GM21528 (cell line): ENCODE measurements at regions not wholly inside any gene's neighbourhood (a gene's known extent, or its start where the extent isn't known, plus 50 kb on each side); places are given as distances from the start of the nearest gene placed in this dataset.
"Not testable (repeated sequence)": the region's sequence is repeated elsewhere in the genome, so short reads cannot be mapped to it uniquely, and the experiment has no call there.

Experiments used
- ATAC-seq: cut with Tn5 transposase; IDR thresholded peaks from one replicate; pipeline ENCODE4 v1.9.1; 2021; ENCODE audit warnings: mild to moderate bottlenecking, moderate library complexity; ENCODE audit not compliant: unreplicated experiment, low FRiP score

DNA sequence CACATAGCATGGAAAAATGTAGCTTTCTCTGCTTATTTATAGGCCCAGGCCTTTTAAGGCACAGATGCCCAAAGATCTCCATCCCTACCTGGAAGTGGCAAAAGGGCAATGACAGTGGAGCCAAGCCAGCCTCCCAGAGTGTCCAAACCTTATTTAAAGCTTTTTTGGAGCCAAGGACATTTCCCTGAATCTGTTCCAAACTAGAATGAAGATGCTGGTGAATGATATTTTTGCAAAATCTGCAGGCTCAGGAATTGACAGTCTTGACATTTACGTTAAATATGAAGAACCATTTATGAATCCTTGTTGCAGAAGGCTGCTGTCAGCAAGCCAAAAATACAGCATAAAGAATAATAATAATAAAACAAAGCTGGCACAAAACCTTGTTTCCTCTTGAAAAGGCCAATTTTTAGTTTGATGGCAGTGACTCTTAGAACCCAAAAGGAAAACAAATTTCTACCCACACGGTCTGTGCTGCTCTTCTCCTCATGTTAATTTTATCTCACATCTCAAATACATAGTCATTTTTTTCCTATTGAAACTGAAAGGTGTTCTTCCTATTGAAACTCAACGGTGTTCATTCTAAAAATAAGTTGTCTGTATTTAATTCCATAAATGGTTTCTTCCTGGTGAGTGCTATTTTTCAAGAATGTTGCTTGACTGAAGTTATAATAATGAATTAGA lies 206.3 kb upstream of the TBL1X start:
- no peak for ATAC-seq

DNA sequence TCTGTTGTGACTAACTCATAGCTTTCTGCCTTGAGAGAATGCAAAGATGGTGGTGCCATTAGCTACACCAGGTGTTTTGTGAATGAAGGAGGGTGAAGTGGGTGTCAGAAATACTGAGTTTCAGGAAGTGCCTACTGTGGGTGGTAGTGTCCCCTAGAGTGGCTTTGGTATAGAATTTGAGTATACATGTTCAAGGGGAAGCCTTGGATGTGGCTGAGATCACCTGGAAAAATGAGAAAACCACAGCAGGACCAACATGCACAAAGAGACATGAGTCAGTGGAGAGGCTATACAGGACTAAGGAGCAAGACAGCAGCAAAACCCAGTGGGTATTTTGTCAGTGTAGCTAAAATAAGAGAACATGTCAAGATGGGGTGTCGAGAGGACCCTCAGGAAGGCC lies 204.3 kb upstream of the TBL1X start:
- no peak for ATAC-seq

DNA sequence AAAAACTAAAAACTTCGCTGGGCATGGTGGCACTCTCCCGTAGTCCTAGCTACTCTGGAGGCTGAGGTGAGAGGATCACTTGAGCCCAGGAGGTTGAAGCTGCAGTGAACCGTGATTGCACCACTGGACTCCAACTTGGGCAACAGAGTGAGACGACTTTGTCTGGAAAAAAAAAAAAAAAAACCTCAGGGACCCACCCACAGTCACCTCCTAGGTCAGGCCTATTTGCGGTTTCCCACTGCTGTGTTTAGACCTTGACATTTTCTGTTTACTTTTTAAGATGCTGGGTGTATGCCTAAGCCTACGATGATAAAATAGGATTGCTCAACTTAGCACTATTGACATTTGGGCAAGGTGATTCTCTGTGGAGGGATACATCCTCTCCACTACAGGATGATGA lies 197.4 kb upstream of the TBL1X start:
- ATAC-seq, result no peak

DNA sequence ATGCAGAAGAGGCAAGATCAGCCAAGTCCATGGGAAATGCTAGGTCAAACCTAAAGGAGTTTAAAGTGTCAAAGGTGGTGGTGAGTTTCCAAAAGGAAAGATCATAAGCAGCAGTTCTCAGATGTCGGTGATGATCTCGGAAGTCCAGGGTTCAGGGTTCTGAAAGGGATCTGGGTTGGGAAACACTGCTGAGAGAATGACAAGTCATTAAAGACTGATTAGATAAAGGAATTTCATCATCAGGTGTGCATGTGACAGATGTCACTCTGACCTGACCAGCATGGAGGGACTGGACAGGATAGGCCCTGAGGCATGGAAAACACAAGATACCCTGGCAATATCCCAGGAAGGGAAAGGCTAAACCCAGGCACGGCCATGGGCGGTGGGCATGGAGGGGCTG lies 195.7 kb upstream of the TBL1X start:
- ATAC-seq, result no peak

DNA sequence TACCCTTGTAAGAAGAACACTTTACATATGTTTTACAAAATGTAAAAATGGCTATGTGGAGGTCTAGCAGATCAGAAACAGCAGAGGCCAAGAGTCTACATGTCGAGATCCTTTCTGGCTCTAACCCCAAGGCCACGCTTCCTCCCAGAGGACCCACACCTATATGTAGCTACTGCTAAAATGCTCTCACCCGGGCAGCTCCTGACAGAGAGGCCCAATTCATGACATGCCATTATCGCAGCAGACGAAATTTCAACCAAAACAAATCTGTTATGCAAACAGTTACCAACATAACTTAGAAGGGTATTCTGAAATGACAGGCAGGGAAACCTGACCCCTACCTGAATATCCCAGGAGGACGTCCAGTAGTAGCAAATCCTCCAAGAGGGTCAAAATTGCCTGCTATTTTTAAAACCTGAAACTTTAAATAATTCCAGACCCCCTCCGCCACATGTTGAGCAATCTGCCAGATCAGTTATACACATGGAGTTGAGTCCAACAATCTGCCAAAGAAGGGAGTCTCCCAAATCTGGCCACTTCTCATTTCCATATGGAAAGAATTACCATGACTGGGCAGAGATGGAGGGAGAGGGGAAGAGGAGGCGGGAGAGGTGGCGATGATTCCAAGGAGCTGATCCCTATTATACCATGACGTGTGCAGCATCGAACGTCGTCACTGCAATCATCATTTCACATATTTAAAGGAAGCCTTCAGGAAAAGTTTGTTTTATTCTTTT lies 192.9 kb upstream of the TBL1X start:
- ATAC-seq, result no peak

DNA sequence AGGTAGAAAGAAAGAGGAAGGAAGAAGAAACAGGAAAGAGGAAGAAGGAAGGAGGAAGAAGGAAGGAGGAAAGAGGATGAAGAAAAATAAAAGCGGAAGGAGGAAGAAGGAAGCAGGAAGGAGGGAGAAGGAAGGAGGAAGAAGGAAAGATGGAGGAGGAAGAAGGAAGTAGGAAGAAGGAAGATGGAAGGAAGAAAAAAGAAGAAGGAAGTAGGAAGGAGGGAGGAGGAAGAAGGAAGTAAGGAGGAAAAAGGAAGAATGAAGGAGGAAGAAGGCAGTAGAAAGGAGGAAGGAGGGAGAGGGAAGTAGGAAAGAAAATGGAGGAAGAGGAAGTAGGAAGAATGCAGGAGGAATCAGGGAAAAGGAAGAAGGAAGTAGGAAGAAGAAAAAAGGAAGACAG lies 191.1 kb upstream of the TBL1X start:
- no peak for ATAC-seq

DNA sequence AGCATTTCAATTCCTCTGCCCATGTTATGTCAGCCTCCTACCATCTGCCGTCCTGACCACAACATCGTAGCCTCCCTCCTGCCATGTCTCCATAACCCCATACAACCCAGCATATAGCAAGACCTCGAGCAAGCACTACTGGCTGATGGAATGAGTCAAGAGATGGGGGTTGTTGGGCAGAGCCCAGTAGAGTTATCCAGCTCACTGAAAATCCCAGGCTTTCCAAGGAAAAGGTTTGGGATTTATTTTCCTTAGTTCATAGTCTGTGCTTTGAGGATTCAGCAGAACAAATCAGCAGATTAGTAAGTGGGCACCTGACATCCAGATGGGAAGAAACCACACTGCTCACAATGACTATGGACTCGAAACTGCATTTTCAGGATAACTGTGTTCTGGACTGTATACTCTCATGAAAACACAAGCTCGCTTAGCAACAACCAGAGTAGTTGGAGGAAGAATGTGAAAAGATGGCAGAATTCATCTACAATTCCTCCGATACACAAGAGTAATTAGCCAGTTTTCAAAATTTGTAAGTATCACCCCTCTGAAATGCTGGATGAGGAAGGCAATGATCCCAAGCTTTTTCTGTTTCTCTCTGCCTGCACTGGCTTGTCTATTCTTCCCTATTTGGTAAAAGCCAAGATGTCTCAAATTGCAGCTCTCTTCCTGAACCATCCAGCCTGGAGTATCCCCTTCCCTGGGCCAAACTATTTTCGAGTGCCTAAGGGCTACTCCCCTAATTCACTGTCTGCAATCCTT lies 186.2 kb upstream of the TBL1X start:
- no peak for ATAC-seq

DNA sequence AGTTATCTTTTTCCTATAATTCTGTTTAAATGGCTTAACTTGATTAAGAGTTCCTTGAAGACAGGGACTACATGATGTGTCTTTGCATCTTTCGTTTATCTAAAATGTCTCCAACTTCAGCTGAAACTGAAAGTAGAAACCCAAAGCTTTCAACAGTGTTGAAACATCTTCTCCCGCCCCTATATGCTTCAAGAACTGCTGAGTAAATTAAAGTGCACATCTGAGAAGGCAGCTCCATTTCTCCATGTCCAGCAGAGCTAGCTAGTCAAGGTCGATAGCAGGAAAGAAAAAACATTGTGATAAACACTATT lies 185.7 kb upstream of the TBL1X start:
- ATAC-seq, result no peak

DNA sequence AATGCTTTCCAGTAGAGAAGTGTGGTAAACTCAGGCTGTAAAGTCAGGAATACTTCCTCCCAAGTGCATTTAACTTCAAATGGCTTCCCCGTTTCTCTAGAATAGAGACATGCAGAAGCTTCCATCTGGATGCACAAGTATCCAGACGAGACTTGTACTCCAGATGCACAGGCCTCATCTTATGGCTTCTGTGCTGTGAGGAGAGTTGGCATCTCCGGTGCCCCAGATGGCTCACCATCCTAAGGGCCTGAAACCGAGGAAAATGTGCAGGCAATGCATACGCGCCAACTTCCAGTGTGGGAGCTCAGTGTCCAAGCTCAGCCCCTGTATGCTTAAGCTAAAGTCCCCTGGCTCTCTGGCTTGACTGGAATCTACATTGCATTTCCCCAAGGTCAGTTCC lies 184.0 kb upstream of the TBL1X start:
- no peak for ATAC-seq

DNA sequence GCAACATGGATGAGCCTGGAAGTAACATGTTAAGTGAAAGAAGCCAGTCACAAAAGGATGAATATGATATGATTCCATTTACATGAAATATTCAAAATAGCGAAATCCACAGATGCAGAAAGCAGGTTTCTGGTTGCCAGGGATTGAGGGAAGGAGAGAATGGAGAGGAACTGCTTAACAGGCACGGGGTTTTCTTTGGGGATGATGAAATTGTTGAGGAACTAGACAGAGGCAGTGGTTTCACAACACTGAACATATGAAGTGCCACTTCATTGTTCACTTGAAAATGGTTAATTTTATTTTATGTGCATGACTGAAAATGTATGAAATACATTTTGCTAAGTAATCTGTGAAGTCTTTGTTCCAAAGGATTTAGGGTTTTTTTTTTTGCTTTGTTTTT lies 182.5 kb upstream of the TBL1X start:
- ATAC-seq, result no peak

DNA sequence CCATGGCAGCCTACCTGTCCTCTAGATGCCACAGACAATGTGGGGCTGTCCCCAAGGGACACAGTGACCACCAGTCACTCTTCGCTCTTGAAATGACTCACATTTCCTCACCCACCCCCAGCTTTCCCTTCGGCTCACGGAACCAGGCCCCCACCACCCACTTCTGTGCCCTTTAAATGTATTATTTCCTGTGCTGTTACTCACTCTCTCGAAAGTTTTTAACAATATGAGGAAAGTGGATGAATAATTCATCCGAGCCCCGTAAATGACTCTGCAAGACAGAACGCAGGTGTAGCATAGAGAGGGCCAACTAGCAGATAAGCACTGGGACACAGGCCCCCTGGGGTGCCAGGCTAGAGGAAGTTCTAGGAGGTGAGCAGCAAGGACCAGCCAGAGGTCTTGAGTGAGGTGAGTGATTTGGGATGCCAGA lies 179.5 kb upstream of the TBL1X start:
- ATAC-seq, result no peak

DNA sequence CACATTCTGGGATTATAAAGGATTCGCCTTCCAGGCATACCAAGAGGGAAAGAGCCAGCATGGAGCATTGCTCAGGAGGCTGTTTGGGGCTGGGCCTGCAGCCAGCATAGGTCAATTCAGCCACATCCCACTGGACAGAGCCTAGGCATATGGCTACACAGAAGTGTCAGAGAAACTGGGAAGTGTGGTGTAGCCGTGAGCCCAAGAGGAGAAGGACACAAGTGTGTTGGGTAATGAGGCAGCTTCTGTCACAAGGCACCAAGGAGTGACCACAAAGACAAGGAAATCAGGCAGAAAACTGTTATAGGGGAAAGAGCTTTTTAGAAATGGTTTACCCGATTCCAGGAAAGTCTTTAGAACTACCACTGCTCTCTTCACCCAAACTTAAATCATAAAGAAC lies 178.6 kb upstream of the TBL1X start:
- no peak for ATAC-seq

DNA sequence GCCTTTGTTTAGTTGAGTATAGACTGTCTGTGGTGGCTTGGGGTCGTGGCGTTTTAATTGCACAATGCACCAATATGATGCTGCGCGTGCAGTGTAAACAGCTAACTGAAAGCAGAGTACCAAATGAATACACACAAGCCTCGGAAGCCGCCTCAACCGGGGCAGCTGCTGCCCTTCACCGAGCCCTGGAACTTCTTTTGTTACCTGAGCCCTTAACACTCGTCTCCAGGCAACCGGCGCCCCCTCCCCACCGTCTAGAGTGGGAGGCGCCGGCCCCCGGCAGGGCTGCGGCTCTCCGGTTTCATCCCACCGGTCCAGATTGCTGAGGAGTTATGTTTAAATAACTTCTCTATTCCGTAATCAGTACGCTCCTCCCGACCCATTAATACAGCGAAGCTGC lies 173.2 kb upstream of the TBL1X start:
- no peak for ATAC-seq

DNA sequence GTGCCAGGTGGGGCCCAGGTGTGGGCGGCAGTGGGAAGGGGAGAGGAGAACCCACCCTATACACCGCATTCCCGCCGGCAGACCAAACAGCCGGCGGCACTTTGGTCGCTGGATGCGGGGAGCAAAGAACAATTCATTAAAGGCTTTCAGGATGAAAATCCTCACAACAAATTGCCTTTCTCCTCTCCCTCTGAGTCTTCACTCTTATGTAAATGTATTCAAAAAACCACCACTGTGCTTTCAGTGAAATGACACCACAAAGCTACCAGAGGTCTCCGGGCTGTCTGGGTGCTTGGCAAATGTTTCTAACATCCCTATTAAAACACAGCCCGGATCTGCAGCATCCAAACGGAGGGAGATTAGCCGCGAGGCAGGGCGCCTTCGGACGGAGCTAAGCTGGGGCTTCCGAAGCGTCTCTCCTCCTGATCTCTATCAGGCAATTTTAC lies 171.8 kb upstream of the TBL1X start:
- no peak for ATAC-seq

DNA sequence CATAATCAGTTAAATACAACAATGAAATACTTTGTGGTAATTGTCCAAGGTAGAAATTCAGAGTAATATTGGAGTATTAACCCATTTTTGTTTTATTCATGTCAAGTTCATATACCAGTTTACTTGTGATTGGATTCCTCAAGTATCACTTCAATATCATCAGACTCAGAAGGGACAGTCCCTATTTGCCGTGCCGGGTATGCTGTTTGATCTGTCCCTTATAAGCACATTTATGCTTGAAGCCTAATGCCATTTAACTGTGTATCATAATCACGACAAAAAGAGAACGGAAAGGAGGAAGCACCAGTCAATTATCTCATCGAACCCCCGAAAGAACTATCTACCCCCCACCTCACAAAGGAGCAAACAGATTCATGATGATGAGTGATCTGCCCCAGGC lies 171.0 kb upstream of the TBL1X start:
- no peak for ATAC-seq

DNA sequence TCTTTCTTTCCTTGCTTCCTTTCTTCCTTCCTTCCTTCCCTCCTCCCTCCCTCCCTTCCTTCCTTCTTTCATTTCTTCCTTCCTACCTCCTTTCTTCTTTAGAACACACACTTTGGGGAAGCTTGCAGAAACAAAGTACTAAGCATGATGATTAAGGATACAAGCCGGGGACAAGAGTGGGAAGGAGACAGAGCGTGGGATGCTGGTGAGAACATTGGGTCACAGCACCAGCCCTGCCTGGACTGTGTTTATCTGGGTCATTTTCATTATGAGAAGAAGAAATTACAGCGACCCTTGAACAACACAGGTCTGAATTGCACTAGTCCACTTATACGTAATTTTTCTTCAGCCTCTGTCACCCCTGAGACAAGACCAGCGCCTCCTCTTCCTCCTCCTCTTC lies 169.3 kb upstream of the TBL1X start:
- no peak for ATAC-seq

DNA sequence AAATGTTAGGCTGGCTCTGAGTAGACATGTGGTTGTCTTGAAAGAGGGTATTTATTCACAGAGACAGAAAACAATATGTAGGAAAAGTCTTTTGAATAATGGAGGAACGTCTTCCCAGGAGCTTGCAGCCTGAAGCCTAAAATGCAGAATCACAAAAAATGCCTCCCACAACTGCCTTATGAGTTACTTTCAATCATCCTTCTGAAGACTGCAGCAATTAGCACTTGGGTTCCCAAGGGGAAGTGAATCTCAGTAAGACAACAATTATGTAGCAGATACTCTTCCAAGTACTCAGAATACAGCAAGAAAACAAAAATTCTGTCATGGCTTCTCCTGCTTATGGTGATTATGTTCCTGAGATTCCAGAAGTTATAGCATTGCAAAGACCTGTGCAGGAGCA lies 166.6 kb upstream of the TBL1X start:
- no peak for ATAC-seq

DNA sequence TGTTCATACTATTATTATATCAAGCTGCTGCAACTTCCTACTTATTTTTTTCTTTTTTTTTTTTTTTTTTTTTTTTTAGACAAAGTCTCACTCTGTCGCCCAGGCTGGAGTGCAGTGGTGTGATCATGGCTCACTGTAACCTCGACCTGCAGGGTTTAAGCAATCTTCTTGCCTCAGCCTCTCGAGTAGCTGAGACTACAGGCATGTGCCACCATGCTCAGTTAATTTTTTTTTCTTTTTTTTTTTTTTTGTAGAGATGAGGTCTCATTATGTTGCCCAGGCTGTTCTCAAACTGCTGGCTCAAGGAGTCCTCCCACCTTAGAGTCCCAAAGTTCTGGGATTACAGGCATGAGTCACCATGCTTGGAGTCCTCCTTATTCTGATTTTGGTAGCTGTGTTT lies 165.2 kb upstream of the TBL1X start:
- not testable (repeated sequence) for ATAC-seq

DNA sequence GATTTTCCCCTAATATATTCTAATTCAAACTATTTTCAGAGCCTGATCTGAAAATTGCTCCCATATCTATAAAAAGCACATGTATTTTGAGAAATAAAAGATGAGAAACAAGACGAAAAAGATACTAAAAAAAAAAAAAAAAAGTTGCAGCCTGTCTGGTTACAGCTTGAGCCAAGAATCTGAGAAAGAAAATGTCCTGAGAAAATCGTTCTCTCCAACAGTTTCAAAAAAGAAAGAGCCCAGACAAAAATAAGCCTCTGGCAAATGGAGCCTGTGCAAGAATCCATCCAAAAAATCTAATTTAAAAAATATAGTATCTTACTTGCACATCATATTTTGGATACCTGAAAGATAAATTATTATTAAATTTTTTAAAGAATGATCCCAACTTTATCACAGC lies 163.0 kb upstream of the TBL1X start:
- ATAC-seq, result no peak

DNA sequence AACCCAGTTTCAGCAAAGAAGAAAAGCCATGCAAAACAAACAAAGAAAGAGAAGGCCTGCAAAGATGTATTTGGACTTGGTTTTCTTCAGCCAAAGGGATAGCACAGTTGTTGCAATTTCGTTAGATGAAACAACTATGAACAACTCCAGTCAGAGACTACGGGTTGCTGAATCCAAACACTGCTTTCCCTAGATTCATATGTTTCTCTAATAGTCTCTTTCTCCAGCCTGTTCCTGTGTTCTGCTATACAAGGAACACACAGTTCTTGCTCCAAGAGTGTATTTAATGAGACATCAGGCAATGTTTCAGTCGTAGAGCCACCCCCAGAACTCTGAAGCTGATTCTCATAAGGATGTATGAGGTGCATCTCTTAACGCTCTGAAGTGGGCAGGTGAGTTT lies 162.5 kb upstream of the TBL1X start:
- ATAC-seq, result no peak

DNA sequence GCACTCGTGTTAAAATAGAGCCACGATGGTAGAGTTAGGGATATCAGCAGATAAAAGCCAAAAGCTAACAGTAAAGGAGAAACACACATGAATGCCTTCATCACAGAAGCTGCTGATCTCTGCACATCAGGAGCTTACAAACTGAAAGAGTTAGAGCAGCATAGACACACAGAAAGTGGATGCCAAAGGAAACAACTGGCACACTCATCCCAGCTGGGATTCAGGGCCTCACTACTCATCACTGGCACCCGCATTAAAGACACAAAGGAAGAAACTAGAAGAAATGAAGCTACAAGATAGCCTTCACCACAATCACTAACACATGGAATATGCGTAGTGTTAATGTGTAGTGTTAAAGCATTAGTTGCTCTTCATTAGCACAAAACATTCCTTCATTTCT lies 156.4 kb upstream of the TBL1X start:
- no peak for ATAC-seq

DNA sequence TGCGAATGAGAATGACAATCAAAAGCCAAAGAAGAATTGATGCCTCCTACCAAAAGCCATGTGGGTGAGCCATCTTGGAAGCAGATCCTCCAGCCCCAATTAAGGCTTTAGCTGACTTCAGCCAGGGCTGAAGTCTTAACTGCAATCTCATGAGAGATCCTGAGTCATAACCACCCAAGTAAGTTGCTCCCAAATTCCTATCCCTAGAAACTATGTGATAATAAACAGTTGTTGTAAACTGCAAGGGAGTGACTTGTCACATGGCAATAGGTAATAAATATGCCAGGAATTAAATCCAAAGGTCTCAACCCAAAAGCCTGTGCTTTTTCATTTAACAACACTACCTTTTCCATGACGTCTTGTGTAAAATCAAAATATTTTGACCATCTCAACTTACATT lies 154.2 kb upstream of the TBL1X start:
- no peak for ATAC-seq
